ENCODE measurements at regions not wholly inside any gene's neighbourhood (a gene's known extent, or its start where the extent isn't known, plus 50 kb on each side); places are given as distances from the start of the nearest gene placed in this dataset.
"Not testable (repeated sequence)": the region's sequence is repeated elsewhere in the genome, so short reads cannot be mapped to it uniquely, and the experiment has no call there.

DNA sequence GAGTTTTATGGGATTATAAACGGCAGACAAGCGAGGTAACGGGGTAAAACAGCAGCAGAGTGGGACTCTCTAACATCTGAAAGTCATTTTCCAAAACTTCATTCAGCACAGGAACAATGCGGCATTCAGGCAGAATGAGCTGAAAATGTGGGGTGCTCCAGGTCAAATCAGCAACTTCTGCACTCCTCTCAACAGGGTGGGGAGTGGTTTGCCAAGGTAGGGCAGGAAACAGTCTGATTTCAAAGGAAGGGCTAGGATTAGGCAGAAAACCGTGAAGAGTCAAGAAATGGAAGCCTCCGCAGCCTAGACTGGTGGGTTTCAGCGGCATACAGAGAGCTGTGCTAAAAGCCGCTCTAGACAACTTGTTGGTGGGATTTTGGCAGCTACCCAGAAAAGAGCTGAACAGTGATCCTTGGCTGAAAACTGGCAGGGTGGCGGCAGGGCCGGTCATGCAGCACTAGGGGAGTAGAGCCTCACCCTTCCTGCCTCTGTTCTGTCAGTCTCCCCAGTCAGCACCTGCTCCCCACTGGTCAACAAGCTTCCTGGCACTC lies 154.2 kb upstream of the KLF12 start:
- DNase-seq (ENCODE audit: extremely low spot score, insufficient read length, low read depth) (no peak), FAIRE-seq (no peak)

DNA sequence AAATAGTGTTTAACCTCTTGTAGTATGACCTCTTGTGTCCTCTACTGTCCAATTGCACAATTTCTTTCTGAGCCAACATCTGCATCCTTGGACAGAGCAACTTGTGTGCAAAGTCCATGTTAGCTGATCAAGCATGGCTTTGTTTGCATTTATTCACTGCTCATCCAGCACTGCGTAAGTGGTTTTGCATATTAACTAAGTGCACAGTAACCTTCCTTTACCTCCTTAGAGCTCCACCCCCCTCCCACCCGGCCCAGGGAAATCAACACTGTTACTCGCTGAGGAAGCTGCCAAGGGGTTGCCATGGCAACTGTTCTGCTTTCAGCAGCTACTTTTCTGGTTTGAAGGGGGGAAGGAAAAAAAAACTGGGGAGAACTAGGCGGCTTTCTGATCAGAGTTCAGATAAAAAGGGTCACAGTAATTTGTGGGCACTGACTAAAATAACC lies 153.5 kb upstream of the KLF12 start:
- DNase-seq (ENCODE audit: extremely low spot score, insufficient read length, low read depth) = peak; percentile 14
- FAIRE-seq = peak; percentile 58

DNA sequence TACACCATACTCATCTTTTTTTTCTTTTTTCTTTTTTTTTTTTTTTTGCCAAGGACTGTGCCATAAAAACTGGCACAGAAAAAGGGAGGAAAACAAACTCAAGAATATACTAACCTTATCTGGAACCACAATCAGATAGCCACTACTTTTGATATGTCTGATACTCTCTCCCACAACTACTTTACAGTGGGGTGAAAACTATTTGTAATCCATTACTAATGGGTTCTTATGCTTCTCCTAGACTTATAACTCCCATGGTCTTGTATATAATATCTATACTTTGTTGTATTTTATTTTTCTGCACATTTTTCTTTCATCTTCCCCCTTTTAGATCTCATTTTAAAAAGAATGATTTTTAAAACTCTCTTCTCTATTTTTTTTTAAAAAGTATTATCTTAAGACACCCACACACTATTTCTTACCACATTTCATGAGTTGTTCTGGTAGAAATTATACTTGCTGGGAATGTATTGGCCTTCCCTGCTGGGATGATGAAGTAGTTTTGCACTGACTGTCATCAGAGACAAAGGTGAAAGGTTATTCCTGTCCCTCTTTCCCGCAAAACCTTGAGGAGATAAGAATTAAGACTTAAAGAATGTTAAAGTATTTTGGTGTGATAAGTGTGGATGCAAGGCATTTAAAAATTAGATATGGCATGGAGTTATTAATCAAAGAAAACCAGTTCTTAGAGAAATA lies 146.7 kb upstream of the KLF12 start:
- FAIRE-seq (no peak), DNase-seq (ENCODE audit: extremely low spot score, insufficient read length, low read depth) (no peak)

DNA sequence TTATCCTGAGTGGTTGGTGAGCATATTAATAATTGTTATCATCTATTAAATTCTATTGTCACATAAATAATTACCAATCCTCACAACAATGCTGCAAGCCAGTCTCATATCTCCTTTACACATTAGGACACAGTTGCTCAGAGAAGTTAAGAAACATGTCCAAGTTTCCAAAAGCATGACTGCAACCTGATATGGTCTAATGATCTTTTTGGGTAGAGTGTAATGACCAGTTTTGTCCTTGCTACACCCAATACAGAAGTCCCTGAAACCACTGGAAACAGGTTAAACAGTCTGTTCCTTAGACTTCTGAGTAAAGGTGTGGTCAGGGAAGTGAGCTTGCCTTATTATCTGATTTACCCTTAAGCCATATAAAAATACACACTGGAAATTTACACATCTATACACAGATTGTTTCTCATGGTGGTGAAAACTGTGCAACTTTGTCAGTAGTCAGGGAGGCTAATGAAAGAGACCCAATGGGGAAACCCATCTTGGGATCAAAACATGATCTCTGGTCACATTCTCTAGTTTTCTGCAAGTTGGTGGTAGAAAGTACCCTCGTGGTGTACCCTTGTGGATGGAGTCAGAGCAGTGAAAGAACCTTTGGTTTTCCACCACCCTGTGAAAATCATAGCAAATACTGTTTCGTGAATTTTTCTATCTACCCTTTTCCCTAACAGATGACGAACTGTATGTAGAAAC lies 146.0 kb upstream of the KLF12 start:
- FAIRE-seq (no peak), DNase-seq (ENCODE audit: extremely low spot score, insufficient read length, low read depth) (no peak)

DNA sequence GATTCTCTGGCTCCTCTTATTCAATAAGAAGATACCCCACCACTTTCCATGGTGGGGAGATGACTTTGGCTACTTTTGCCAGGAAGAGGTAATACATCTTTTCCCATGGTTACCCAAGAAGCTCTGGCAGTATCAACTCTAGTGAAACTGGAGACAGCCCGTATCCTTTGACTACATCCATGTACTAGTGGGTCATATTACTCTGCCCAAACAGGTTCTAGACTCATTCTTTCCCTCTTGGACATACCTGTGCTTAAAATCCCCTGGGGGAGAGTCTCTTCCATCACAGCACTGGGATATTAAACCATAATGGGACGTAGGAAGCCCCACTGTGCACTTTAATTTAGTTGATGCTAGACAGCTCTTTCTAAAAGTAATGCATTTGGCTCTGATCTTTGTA lies 144.7 kb upstream of the KLF12 start:
- FAIRE-seq = no peak
- DNase-seq (ENCODE audit: extremely low spot score, insufficient read length, low read depth) = no peak

DNA sequence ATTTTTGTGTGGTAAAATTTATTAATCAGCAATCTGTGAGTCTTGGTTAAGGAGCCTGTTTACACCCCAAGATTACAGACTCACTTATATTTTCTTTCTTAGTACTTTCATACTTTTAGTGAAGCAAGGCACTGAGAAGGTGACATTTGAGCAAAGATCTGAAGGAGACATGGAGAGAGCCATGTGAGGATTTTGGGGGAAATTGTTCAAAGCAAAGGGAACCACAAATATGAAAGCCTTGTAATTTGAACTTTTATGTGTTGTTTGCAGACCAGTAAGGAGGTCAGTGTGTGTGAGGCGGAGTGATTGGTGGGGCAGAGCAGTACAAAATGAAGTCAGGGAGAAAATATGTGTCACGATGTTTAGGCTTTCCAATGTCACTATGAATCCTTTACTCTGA lies 140.7 kb upstream of the KLF12 start:
- DNase-seq (ENCODE audit: extremely low spot score, insufficient read length, low read depth) (no peak), FAIRE-seq (no peak)

DNA sequence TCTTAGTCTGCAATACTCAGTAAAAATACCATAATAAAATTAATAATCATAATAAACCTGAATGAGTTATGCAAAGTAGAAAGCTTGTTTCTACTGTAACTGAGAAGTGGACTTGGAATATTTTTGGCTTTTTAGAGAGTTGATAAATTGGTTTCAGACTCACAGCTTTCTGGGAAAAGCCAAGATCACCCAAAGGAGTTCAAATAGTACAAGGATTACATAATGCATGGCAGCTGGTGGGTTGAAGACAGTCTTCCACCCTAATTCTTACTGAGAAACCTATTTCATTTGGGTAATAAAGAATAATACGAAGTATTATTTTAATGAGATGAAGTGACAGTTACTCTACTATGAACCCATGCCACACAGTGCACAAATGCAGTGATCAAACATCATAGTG lies 139.4 kb upstream of the KLF12 start:
- DNase-seq (ENCODE audit: extremely low spot score, insufficient read length, low read depth) (no peak), FAIRE-seq (no peak)

DNA sequence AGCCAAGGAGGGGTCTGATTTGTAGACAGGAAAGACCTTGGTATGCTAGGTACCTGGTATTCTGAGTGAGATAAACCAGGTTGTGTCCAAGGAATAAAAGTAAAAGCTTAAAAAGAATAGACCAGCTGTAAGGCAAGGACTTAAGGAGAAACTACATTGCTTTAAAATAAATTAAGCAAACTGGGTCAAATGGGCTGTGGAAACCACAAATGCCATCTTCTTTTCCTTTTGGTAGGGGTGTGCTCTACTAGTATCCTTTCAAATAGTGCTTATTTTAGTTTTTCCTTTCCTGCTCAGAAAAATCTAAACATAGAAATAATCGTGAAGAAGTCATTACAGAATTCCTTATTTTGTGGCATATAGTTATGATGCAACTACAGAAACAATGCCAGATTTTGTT lies 138.6 kb upstream of the KLF12 start:
- DNase-seq (ENCODE audit: extremely low spot score, insufficient read length, low read depth) (no peak), FAIRE-seq (no peak)

DNA sequence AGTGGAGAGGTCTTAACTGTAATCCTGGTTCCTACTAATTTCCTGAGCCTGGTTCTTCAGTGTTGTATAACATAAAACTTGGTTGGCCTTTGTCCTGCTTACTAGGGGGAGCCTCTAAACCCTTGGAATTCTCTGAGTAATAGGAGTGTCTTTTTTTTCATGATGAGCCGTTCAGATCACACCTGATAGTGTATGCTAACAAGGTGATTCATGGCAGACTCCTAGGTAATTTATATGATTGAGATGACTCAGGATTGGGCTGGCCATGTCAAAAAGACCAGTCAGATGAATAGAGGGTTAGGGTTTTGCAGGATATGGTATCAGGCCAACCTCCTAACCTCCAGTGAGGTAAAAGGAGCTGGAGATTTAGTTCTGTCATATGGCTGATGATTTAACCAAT lies 135.8 kb upstream of the KLF12 start:
- DNase-seq (ENCODE audit: extremely low spot score, insufficient read length, low read depth) (no peak), FAIRE-seq (no peak)

DNA sequence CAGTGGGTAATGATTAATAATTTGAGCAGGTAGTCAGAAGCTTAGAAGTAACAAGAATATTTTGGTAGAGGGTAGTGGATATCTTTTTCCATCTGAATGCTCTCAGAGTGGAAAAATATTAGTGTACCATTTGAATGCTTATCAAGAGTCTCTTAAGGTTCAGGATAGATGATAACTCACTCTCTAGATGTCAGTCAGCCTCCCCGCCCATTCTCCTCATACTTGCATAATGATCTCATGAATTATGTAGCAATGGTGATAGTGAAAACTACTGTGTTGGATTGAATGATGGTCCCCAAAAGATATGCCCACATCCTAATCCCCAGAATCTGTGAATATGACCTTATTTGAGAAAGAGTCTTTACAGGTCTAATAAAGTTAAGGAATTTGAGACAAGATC lies 132.7 kb upstream of the KLF12 start:
- DNase-seq (ENCODE audit: extremely low spot score, insufficient read length, low read depth) (no peak), FAIRE-seq (no peak)

DNA sequence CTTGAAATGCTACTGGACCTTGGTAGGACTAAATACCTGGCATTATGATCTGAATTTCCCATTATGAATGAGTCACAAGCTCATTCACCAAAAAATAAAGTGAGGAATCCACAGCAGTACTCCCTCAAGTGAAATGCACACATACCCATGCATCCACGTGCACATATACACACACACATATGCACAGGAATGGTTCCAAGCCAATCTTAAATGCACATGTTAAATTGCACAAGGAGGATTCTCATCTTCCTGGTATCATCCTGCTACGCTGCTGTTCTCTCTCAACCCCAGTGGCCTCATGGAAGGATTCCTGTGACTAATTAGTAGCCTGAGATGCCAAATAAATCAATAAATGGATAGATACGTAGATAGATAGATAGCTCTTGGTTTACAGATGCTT lies 132.1 kb upstream of the KLF12 start:
- DNase-seq (ENCODE audit: extremely low spot score, insufficient read length, low read depth) (no peak), FAIRE-seq (no peak)

DNA sequence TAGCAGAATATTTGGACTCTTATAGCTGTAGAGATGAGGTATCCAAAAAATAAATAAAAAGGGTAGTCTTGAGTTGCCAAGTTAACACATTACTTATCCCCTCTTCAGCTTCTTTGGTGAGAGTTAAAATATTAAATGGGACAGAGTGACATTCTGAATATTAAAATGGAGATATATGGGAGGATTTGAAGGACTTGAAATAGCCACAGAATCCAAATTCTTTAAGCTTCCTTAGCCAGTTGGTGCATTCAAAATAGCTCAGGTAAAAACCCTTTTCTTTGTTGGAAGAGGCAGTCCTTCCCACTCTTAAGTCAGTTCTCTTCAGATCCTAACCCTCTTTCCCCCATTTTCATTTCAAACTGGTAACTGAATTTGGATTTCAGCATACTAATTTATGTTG lies 130.1 kb upstream of the KLF12 start:
- FAIRE-seq (no peak), DNase-seq (ENCODE audit: extremely low spot score, insufficient read length, low read depth) (no peak)

DNA sequence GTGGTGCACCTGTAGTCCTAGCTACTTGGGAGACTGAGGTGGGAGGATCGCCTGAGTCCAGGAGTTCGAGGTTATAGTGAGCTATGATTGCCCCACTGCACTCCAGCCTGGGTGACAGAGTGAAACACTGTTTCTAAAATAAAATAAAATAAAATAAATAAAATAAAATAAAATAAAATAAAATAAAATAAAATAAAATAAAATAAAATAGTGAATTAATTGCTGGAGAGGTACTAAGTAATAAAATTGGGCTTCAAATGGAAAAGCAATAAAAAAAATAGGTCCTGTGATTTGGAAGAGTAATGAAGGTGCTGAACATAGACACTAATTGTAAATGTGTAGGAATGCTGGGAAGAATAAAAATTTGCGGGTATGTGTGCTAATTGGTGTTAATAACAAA lies 126.2 kb upstream of the KLF12 start:
- FAIRE-seq; DNase-seq (ENCODE audit: extremely low spot score, insufficient read length, low read depth): not testable (repeated sequence)

DNA sequence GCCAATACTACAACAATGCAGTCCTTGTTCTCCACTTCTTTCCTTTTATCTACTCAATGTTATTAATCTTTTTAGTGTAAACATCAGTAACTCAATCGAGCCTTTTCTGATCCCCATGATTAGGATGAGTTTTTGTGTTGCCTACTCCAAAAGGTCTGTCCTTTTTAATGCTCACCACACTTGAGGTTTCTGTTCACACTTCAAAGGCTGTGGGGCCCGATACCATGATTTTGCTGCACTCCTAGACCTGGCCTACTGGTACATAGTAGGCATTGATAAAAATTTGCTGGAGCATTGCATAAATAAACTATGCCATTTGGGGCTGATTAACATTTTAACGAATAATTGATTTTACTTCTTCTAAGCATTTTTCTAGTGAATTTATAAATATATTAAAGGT lies 125.4 kb upstream of the KLF12 start:
- FAIRE-seq = no peak
- no peak for DNase-seq (ENCODE audit: extremely low spot score, insufficient read length, low read depth)

DNA sequence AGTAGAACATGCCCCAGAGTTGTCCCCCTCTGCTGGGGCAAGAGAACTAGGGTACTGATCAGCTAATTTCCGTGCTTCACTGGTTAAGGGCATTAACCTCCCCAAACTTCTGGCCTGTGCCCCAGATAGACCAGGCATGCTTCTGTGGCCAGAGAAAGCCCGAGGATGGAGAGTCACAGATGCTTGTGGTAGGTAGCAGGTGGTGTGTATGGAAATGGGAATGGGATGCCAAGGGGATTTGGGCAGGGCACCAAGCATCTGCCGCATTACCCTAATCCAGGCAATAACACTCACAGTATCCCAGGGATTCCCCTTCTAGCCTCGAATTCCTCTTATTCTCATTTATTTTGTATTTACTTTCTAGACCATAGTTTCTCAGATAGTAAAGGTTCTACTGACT lies 124.8 kb upstream of the KLF12 start:
- DNase-seq (ENCODE audit: extremely low spot score, insufficient read length, low read depth) (no peak), FAIRE-seq (no peak)

DNA sequence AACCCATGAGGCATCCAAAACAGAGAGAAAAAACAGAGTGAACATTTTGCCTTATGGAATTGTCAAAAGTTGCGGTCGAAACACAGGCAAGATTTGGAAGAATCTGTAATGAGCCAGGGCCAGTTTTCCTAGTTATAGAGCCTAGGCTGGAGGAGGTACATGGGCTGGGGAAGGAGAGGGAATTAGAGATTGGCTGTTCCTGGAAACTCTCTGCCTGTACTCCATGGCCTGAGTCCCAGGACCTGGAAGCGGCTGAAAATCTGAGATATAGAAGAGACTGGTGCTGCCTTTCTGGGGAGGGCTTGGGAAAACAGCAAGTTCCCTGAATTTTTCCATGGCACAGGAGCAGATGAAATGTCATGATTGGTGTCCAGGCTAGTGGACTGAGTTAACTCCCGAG lies 122.8 kb upstream of the KLF12 start:
- no peak for DNase-seq (ENCODE audit: extremely low spot score, insufficient read length, low read depth)
- FAIRE-seq = no peak

DNA sequence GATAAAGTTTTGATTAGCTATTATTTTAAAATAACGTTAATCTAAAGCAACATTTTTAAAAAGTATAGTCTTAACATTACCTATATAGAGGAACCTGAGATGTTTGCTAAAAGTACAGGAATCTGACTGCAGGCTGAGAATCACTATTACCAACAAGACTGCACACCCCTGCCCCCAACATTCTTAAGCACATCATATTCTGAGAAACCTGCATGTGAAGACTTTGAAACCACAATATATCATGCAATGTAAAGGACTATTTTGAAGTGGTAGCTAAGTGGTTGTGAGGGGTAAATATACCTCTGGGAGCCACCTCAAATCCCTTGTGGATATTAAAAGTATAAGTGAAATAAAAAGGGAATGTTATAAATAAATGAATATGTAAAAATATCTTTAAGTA lies 119.0 kb upstream of the KLF12 start:
- DNase-seq (ENCODE audit: extremely low spot score, insufficient read length, low read depth) (no peak), FAIRE-seq (no peak)

DNA sequence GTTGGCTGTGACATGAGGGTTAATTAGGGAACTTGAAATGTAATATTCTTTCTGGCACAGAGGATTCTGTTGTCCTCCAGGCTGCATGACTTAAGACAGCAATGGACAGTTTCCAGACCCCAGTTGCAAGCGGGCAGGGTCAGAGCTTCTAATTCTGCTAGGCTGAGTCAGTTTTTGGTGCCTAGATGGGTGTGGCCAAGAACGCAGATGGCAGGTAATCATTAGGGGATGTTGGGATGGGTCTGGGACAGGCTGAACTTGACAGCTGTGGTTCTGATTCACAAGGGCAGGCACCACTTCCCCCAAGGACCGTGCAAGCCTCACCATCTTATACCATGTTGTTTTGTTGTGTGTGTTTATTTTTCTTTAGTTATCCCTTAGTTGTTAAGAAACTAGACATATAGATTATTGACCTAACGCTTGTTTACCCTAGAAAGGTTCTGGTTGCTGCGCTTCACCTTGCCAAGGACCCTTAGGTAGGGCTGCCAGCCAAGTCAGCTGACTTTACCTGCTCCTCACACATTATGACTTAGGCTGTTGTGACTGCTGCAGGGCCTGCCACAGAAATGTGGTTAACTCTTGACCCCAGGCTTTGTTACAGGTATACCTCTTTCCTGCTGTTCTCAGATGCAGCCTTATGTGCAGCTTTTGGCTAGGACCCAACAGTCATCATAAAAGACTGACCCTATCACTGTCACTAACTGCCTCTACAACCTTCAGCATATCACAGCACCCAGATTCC lies 117.7 kb upstream of the KLF12 start:
- FAIRE-seq (no peak), DNase-seq (ENCODE audit: extremely low spot score, insufficient read length, low read depth) (no peak)

DNA sequence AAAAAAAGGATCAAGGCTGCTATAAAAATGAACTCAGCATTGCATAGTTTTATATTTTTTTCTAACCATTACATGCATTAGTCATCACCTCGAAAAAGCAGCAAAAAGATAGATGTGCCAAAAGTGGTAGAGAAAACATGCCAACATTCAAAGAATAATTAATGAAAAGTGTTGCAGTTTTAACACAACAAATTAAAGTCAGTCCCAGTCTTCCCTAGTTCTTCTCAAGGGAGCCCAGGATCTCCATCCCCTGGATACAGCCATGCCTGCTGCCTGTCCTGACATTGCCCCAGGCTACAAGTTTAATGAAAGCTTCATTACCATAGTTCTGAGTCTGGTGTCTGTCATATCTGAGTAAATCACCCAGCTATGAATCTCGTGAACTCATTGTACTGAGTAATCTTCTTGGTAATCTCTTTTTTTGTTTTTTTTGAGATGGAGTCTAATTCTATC lies 116.6 kb upstream of the KLF12 start:
- FAIRE-seq = no peak
- no peak for DNase-seq (ENCODE audit: extremely low spot score, insufficient read length, low read depth)

DNA sequence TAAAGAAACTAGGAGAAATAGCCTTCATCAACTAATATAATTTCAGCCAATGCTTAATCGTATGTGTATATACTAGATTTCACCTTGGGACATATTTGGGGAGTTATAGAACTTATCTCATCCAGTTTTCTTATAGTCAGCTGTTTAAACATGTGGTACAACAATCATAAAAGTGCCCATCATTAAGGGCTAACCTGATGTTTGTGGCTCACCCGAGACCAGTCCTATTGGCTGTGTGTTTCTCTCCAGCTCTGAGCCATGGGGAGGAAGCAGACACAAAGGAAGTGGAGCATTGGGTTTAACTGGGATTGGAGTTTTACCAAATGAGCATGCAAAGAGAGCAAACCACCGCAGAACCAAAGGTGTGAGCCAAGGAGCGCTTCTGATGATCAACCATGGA lies 114.3 kb upstream of the KLF12 start:
- DNase-seq (ENCODE audit: extremely low spot score, insufficient read length, low read depth) (no peak), FAIRE-seq (no peak)

DNA sequence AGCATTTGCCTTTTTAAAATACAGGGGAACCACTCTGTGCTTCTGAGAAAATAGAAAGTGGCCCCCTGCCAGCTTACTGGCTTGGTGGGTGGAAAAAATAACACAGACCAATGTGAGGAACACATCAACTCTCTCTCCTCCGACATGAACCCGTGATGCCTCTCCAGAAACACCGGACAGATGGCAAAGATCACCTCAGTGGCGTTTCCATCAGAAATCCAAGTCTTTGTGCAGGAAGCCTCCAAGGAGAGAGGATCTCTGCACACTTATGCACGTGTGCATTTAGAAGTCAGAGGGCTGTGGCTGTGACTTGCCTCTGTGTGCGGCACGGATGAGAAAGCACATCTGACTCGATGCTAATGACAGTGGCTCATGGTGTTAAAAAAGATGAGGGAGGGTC lies 112.3 kb upstream of the KLF12 start:
- FAIRE-seq (no peak), DNase-seq (ENCODE audit: extremely low spot score, insufficient read length, low read depth) (no peak)
